ENCODE measurements at regions not wholly inside any gene's neighbourhood (a gene's known extent, or its start where the extent isn't known, plus 50 kb on each side); places are given as distances from the start of the nearest gene placed in this dataset.

DNA sequence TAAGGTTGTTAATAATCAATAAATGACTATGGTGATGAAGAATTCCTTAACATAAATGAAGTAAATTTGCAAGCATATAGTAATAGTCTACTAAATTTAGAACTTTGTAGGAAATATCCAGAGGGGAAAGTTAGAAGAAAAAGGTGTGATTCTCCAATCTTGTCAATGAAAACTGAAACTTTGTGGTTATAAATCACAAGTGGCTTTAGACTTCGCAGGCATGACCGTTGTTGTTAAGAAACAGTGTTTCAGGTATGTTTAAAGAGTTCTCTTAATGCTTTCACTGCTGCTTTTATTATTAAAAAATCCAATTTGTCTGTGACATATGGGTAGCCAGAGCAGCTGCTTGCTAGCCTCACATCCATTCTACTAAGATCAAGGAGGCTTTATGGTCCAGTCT, 475.6 kb upstream of the ADGRB3 start:
- TF ChIP-seq, protein P1, sequence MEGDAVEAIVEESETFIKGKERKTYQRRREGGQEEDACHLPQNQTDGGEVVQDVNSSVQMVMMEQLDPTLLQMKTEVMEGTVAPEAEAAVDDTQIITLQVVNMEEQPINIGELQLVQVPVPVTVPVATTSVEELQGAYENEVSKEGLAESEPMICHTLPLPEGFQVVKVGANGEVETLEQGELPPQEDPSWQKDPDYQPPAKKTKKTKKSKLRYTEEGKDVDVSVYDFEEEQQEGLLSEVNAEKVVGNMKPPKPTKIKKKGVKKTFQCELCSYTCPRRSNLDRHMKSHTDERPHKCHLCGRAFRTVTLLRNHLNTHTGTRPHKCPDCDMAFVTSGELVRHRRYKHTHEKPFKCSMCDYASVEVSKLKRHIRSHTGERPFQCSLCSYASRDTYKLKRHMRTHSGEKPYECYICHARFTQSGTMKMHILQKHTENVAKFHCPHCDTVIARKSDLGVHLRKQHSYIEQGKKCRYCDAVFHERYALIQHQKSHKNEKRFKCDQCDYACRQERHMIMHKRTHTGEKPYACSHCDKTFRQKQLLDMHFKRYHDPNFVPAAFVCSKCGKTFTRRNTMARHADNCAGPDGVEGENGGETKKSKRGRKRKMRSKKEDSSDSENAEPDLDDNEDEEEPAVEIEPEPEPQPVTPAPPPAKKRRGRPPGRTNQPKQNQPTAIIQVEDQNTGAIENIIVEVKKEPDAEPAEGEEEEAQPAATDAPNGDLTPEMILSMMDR (conservative IDR thresholded peaks at IDR 0.05; ENCODE audit: low read depth, low read length) = no peak
- no peak for TF ChIP-seq EZH2 (IDR thresholded peaks at IDR 0.05; ENCODE audit: borderline replicate concordance, low read depth, low read length, poor library complexity, severe bottlenecking)

Measured in A673 (cell line).